GM23338 (cell line): ENCODE measurements at regions not wholly inside any gene's neighbourhood (a gene's known extent, or its start where the extent isn't known, plus 50 kb on each side); places are given as distances from the start of the nearest gene placed in this dataset.

Source experiments
- CTCF ChIP-seq, 2 experiments: fragments of 200-600 bp in 1 of 2; sonication (generic) in 1 of 2; conservative IDR thresholded peaks; 2 replicates each; pipeline versions ENCODE4 v1.5.1 to v1.6.1; 2016 to 2017; ENCODE audit warnings: antibody characterized with exemption in 2 of 2, low read depth in 2 of 2, mild to moderate bottlenecking in 2 of 2, moderate library complexity in 1 of 2
- POLR2AphosphoS5 ChIP-seq: IDR thresholded peaks from 2 replicates; pipeline ENCODE4 v1.6.1; 2016; ENCODE audit warnings: antibody characterized with exemption, low read depth

- TF ChIP-seq POLR2AphosphoS5 (no peak), CTCF (conservative IDR thresholded peaks at IDR 0.05; ENCODE audit: low read depth in 2 of 2) (no peak)
These were observed 1590.7 kb upstream of the TENM3 start for GRCh38 chr4:180652533-180652932.
